ENCODE measurements at regions not wholly inside any gene's neighbourhood (a gene's known extent, or its start where the extent isn't known, plus 50 kb on each side); places are given as distances from the start of the nearest gene placed in this dataset.

- H3K27ac Mint-ChIP-seq, result no peak overlapping the region
- no peak for DNase-seq
- no peaks in the 10 kb centered on the region for H3K36me3 Mint-ChIP-seq (ENCODE audit: low read depth)
- no peak for TF ChIP-seq CTCF (IDR thresholded peaks at IDR 0.05)
- H3K4me3 Mint-ChIP-seq, result no peak overlapping the region
- H3K9me3 Mint-ChIP-seq, result no peaks in the 10 kb centered on the region
- H3K4me1 Mint-ChIP-seq (ENCODE audit: low read depth), result no peaks in the 10 kb centered on the region
- H3K27me3 Mint-ChIP-seq (ENCODE audit: insufficient read depth), result peaks cover 6% of the 10 kb centered on the region
These were observed 232.9 kb upstream of the NR4A3 start for GRCh38 chr9:99588747-99589146.

- Mint-ChIP-seq H3K4me1 (ENCODE audit: low read depth) (no peaks in the 10 kb centered on the region), H3K36me3 (ENCODE audit: low read depth) (no peaks in the 10 kb centered on the region), H3K9me3 (no peaks in the 10 kb centered on the region), H3K27ac (no peak overlapping the region), H3K27me3 (ENCODE audit: insufficient read depth) (peaks cover 5% of the 10 kb centered on the region), H3K4me3 (no peak overlapping the region)
- TF ChIP-seq CTCF (IDR thresholded peaks at IDR 0.05), result no peak
- DNase-seq, result no peak
These were observed 231.3 kb upstream of the NR4A3 start for GRCh38 chr9:99590410-99590809.

- no peak overlapping the region for H3K4me3 Mint-ChIP-seq
- peaks cover 5% of the 10 kb centered on the region for H3K27me3 Mint-ChIP-seq (ENCODE audit: insufficient read depth)
- H3K9me3 Mint-ChIP-seq, result no peaks in the 10 kb centered on the region
- no peak for TF ChIP-seq CTCF (IDR thresholded peaks at IDR 0.05)
- no peaks in the 10 kb centered on the region for H3K36me3 Mint-ChIP-seq (ENCODE audit: low read depth)
- no peak for DNase-seq
- H3K27ac Mint-ChIP-seq, result no peak overlapping the region
- H3K4me1 Mint-ChIP-seq (ENCODE audit: low read depth), result no peaks in the 10 kb centered on the region
These were observed 230.8 kb upstream of the NR4A3 start for GRCh38 chr9:99590840-99591239.

GRCh38 chr9:99591770-99592169, 229.9 kb upstream of the NR4A3 start:
- H3K4me3 Mint-ChIP-seq, result no peak overlapping the region

GRCh38 chr9:99592834-99593574, 228.7 kb upstream of the NR4A3 start:
- TF ChIP-seq CTCF (IDR thresholded peaks at IDR 0.05), result no peak
- no peak overlapping the region for H3K4me3 Mint-ChIP-seq
- DNase-seq, result no peak
- no peaks in the 10 kb centered on the region for H3K9me3 Mint-ChIP-seq
- no peaks in the 10 kb centered on the region for H3K36me3 Mint-ChIP-seq (ENCODE audit: low read depth)
- no peak overlapping the region for H3K27ac Mint-ChIP-seq
- H3K4me1 Mint-ChIP-seq (ENCODE audit: low read depth), result no peaks in the 10 kb centered on the region
- no peaks in the 10 kb centered on the region; the same call in 1 of the 2 replicates for H3K27me3 Mint-ChIP-seq (ENCODE audit: insufficient read depth)

More at GRCh38 chr9:99591770-99592169, 229.9 kb upstream of the NR4A3 start:
- no peak for TF ChIP-seq CTCF (IDR thresholded peaks at IDR 0.05)
- Mint-ChIP-seq H3K9me3 (no peaks in the 10 kb centered on the region), H3K27me3 (ENCODE audit: insufficient read depth) (peaks cover 5% of the 10 kb centered on the region), H3K4me1 (ENCODE audit: low read depth) (no peaks in the 10 kb centered on the region), H3K27ac (no peak overlapping the region), H3K36me3 (ENCODE audit: low read depth) (no peaks in the 10 kb centered on the region)
- DNase-seq, result no peak
